H1 (cell line): ENCODE measurements at regions not wholly inside any gene's neighbourhood (a gene's known extent, or its start where the extent isn't known, plus 50 kb on each side); places are given as distances from the start of the nearest gene placed in this dataset.

ENCODE experiments used
- BRCA1 ChIP-seq: IDR thresholded peaks from 2 replicates; pipeline ENCODE4 v1.6.1; 2012; ENCODE audit warnings: low read depth, low read length, improper control_type of control experiment
- CEBPB ChIP-seq: IDR thresholded peaks from 2 replicates; pipeline ENCODE4 v1.6.1; 2012; ENCODE audit warnings: low read depth, low read length
- CREB1 ChIP-seq: IDR thresholded peaks from 2 replicates; pipeline ENCODE4 v1.6.1; 2012; ENCODE audit warnings: inconsistent platforms
- EGR1 ChIP-seq: IDR thresholded peaks from 2 replicates; pipeline ENCODE4 v1.6.1; 2011; ENCODE audit warnings: low read depth, low read length, borderline replicate concordance
- EP300 ChIP-seq, 2 experiments: IDR thresholded peaks; 1 replicate in 1 of 2; 2 replicates in 1 of 2; pipeline ENCODE4 v1.6.1; 2011 to 2012; ENCODE audit warnings: low read depth in 2 of 2, low read length in 2 of 2, mild to moderate bottlenecking in 2 of 2, borderline replicate concordance in 1 of 2, inconsistent platforms in 1 of 2, moderate library complexity in 1 of 2
- EZH2 ChIP-seq: fragments of 200-600 bp; sonication (generic); IDR thresholded peaks from 2 replicates; pipeline ENCODE4 v1.7.1; 2012; ENCODE audit warnings: low read depth, mild to moderate bottlenecking, moderate library complexity, low read length, inconsistent platforms; ENCODE audit not compliant: severe bottlenecking
- JUND ChIP-seq: IDR thresholded peaks from 2 replicates; pipeline ENCODE4 v1.6.1; 2011; ENCODE audit warnings: mild to moderate bottlenecking, improper control_type of control experiment, low read length
- PHF8 ChIP-seq: fragments of 200-600 bp; sonication (generic); conservative IDR thresholded peaks from 2 replicates; pipeline ENCODE4 v1.7.1; 2012; ENCODE audit warnings: low read depth, mild to moderate bottlenecking, inconsistent platforms, low read length, moderate library complexity
- POLR2A ChIP-seq, 2 experiments: IDR thresholded peaks; 1 replicate in 1 of 2; 2 replicates in 1 of 2; pipeline ENCODE4 v1.6.1; 2011; ENCODE audit warnings: low read depth in 2 of 2, low read length in 2 of 2, mild to moderate bottlenecking in 2 of 2; ENCODE audit errors: control extremely low read depth in 1 of 2
- POLR2AphosphoS5 ChIP-seq: IDR thresholded peaks from 2 replicates; pipeline ENCODE4 v1.6.1; 2011; ENCODE audit warnings: low read depth, low read length
- SP2 ChIP-seq: IDR thresholded peaks from 2 replicates; pipeline ENCODE4 v1.6.1; 2012; ENCODE audit warnings: mild to moderate bottlenecking, low read length, inconsistent platforms
- SRF ChIP-seq: IDR thresholded peaks from 2 replicates; pipeline ENCODE4 v1.6.1; 2011; ENCODE audit warnings: mild to moderate bottlenecking, low read depth, low read length, moderate library complexity
- TAF7 ChIP-seq: optimal IDR thresholded peaks from 2 replicates; pipeline ENCODE3; 2011; ENCODE audit warnings: low read depth, mild to moderate bottlenecking, inconsistent platforms, low read length, moderate library complexity, borderline replicate concordance
- TF ChIP-seq, protein P1 (sequence below), 3 experiments: IDR thresholded peaks; 1 replicate in 2 of 3; 2 replicates in 1 of 3; pipeline versions ENCODE4 v1.5.1 to v1.6.1; 2011; ENCODE audit warnings: low read length in 3 of 3, mild to moderate bottlenecking in 3 of 3, inconsistent platforms in 2 of 3, low read depth in 1 of 3, moderate library complexity in 1 of 3; ENCODE audit not compliant: insufficient read depth in 1 of 3; ENCODE audit errors: control extremely low read depth in 1 of 3

- TF ChIP-seq BRCA1 (no peak), EZH2 (no peak), JUND (no peak), SRF (no peak), EP300 (IDR thresholded peaks at IDR 0.05; ENCODE audit: borderline replicate concordance in 1 of 2, low read depth in 2 of 2, low read length in 2 of 2) (no peak), EGR1 (no peak), CEBPB (no peak), PHF8 (no peak), CREB1 (no peak), SP2 (no peak), TAF7 (no peak), POLR2AphosphoS5 (no peak), POLR2A (IDR thresholded peaks at IDR 0.05; ENCODE audit: control extremely low read depth in 1 of 2, low read depth in 2 of 2, low read length in 2 of 2) (no peak)
- TF ChIP-seq, protein P1, sequence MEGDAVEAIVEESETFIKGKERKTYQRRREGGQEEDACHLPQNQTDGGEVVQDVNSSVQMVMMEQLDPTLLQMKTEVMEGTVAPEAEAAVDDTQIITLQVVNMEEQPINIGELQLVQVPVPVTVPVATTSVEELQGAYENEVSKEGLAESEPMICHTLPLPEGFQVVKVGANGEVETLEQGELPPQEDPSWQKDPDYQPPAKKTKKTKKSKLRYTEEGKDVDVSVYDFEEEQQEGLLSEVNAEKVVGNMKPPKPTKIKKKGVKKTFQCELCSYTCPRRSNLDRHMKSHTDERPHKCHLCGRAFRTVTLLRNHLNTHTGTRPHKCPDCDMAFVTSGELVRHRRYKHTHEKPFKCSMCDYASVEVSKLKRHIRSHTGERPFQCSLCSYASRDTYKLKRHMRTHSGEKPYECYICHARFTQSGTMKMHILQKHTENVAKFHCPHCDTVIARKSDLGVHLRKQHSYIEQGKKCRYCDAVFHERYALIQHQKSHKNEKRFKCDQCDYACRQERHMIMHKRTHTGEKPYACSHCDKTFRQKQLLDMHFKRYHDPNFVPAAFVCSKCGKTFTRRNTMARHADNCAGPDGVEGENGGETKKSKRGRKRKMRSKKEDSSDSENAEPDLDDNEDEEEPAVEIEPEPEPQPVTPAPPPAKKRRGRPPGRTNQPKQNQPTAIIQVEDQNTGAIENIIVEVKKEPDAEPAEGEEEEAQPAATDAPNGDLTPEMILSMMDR (IDR thresholded peaks at IDR 0.05; ENCODE audit: control extremely low read depth in 1 of 3, insufficient read depth in 1 of 3, low read depth in 1 of 3, low read length in 3 of 3) = no peak
These were observed 1940.0 kb upstream of the SEL1L start for GRCh38 chr14:83473416-83474235.
